Ramos (cell line): ENCODE measurements at regions not wholly inside any gene's neighbourhood (a gene's known extent, or its start where the extent isn't known, plus 50 kb on each side); places are given as distances from the start of the nearest gene placed in this dataset.

Experiments used
- in situ Hi-C: fragments of 300-500 bp; cut with MboI; formaldehyde crosslinking; loops from one replicate; pipeline ENCODE4 v1.14.3; 2022; ENCODE audit warnings: low sequenced_read_pairs; ENCODE audit not compliant: unreplicated experiment

GRCh38 chr12:125262851-125263250, 197.6 kb downstream of the AACS start:
- in situ Hi-C loops = no loop called here

GRCh38 chr12:125263385-125263784, 198.2 kb downstream of the AACS start:
- in situ Hi-C loops = no loop called here

DNA sequence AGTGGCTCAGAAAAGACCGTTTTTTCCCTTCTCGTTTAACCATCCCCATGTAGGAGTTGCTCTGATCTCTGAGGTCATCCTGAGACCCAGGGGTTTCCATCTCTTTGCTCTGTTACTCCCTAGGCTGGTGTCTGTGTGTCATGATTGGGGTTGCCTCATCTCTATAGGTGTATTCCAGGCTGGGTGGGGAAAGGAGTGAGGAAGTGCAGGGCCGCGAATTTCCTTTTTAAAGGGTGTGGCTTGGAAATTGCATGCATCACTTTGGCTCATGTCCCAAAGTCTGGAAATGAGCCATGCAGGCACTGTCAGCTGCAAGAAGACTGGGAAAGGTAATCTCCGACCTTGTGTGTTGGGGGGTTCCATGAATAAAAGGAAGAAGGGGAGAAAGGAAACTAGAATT, 201.9 kb downstream of the AACS start:
- in situ Hi-C loops = no loop called here

DNA sequence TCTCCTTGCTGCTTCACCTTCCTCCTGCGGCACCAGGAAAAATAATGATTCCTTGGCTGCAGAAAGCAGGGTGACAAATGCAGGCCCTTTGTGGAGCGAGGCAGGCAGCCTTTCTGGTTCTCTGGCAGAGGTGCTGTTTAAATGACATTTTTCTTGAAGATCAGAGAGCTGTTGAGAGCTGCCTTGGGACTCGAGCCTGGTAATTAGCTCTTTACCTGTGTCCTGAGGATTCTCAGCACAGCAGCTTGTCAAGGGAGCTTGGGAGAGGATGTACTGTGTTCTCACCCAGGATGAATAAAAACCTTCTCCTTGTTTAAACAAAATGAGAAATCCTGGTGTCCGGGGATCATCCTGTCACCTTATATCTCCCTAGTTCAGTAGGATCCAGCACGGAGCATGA, 204.0 kb downstream of the AACS start:
- in situ Hi-C loops = no loop called here

DNA sequence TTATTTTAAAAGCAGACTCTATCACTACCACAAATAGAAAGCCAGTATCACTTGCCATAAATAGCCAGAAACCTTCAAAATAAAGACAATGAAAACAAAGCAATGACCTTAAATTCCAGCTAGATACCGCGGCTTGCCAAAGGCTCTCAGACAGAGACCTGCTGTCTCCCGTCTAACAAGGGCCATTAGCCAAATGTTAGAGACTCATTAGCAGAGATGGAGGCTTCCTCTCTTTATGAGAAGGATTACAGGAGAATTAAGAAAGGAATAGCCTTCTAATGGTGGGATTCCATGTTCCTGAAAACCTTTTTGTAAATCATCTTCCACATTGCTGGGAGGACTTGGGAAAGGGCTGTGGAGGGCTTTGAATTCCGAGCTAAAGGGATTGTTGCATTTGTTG, 206.7 kb downstream of the AACS start:
- in situ Hi-C loops = no loop called here

- in situ Hi-C loops = no loop called here
These were observed 207.2 kb downstream of the AACS start for GRCh38 chr12:125272383-125272933.

- in situ Hi-C loops = no loop called here
These were observed 211.3 kb downstream of the AACS start for GRCh38 chr12:125276567-125276966.

- in situ Hi-C loops = no loop called here
These were observed 215.5 kb downstream of the AACS start for GRCh38 chr12:125280482-125281377.

DNA sequence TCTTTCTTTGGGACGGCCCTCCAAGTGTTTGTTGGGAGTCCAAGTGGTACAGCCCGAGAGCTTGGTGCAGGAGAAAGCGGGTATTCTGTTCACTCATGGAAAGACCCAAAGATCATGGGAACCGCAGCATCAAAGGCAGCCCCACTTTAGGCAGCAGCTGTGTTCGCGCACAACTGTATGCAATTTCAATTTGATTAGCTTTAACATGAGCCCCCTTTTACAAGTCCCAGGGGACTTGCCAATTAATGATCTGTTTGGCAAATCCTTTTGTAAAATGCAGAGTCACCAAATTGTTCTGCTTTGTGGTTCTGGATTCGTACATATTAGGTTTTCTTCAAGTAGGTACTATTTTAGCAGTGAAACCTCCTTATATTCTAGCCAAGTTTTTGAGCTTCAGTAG, 217.7 kb downstream of the AACS start:
- in situ Hi-C loops = no loop called here

- in situ Hi-C loops = no loop called here
These were observed 218.3 kb downstream of the AACS start for GRCh38 chr12:125283521-125283920.

GRCh38 chr12:125284087-125284486, 218.9 kb downstream of the AACS start:
- in situ Hi-C loops = no loop called here

- in situ Hi-C loops = no loop called here
These were observed 219.9 kb downstream of the AACS start for GRCh38 chr12:125284945-125285685.

GRCh38 chr12:125286005-125286727, 220.9 kb downstream of the AACS start:
- in situ Hi-C loops = no loop called here

DNA sequence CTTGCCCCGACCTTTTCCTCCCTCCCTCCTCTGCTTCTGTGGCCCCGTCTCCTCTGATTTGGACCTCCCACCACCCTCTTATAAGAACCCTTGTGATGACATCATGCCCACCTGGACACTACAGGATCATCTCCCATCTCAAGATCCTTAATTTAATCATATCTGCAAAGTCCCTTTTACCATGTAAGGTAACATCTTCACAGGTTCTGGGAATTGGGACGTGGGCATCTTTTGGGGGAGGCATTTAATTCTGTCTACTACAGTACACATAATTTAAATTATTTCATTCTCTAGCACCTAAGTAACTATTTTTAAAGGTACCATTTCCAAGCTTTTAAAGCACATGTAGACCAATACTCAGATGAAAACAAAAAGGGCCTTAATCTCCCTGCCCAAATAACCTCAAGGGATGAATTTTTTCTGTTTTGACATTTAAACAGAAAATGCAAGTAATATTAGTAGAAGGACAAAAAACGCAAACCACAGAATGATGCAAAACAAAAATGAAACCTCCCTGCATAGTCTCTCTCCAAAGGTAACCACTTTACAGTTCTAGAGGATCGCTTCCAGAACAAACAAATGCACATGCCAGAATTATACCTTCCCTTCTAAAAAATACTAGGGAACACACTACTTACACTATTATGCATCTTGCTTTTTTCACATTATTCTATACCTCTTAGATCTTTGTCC, 222.1 kb downstream of the AACS start:
- in situ Hi-C loops = no loop called here

DNA sequence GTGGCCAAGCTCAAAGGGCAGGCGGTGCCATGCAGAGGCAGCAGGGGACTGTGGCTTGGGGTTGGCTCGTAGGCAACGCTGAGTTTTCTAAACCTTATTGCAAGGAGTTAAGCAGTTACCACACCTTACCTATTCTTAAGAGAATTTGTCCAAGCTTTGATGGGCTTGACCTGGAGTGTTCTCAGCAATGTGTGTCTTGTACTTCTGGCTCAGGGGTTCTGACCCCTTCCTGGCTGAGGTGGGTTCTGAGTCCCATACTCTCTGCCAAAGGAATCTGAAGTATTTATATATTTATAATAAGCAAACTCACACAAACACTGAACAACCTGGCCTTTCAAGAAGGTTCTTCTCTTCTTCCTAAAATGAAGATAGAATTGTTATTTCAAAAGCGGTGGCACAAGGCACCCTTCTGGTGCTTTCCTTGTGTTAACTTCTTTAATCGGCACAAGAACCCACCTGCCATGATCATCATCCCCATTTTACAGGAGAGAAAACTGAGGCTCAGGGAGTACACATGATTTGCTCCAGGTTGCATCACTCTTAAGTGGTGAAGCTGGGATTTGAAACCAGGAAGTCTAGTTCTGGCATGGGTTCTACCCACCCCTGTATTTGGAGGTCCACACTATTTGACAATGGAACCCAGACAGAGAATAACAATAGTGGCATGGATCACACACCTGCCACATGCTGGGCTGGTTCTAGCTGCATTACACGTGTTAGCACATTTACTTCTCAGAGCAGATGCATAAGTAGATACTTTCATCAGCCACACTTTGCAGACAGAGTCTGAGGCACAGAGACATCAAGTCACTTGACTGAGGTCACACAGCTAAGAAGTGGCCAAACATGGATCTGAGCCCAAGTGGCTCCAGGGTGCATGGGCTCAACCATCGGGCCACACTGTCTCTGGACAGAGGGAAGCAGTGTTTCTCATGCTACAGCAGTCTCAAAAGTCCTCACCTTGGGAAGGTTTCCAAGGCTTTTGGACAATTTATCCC, 224.0 kb downstream of the AACS start:
- in situ Hi-C loops = no loop called here

DNA sequence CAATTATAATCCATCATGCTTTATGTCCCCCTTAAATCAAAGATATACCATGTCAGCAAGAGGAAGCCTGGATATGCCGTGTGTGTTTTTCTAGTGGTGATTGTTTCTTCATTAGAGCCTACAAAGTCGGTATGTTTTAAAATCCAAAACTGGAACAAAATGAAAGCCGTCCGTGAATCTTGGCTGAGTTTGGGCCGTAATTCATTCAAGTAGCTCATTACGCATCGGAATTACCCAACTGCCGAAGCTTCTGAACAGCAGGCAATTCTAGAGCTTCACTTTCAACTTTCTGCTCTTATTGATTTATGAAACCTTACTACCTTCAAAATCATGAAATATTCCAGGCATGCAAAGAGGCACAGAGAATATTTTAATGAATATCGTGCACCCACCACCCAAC, 224.7 kb downstream of the AACS start:
- in situ Hi-C loops = no loop called here

DNA sequence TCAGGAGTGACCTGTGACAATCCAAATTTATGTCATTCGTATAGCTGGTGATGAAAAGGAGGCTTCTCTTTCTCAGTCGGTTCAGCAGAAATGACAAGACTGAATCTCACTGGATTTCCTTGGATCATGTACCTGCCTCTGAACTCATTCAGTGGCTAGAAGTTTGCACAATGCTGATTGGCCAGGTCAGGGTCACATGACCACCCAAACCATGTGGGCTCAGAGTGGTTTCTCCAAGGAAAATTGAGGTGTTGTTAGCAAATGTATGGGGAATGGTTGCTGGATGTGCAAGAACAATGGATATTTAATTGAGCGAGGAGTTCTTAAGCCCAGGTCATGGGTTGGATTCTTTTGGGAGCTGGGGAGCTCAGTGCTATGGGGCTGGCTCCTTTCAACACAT, 227.5 kb downstream of the AACS start:
- in situ Hi-C loops = no loop called here

DNA sequence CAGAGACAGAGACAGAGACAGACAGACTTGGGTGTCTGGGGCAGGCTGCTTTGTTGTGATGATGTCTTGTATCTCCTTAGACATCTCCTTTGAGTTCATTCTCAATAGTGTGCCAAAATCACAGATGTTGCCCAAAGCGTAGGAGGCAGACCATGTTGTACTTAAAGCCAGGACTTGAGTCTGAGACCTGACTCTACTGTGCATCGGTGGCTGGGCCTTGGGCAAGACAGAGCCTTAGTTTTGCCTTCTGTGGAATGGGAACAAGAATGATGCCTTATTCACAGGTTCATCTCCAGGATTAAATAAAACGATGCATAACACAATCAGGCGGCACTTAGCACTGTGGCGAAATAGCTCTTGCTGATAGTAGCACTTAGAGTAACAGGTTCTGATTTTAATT, 230.3 kb downstream of the AACS start:
- in situ Hi-C loops = no loop called here

GRCh38 chr12:125296701-125297100, 231.5 kb downstream of the AACS start:
- in situ Hi-C loops = no loop called here
